Inflammatory macrophage (primary cell): ENCODE measurements at regions not wholly inside any gene's neighbourhood (a gene's known extent, or its start where the extent isn't known, plus 50 kb on each side); places are given as distances from the start of the nearest gene placed in this dataset.

Experiments
- DNase-seq, 2 donors: peaks; one replicate each; pipeline ENCODE4 v3.0.0-alpha.2; 2020 to 2022

DNA sequence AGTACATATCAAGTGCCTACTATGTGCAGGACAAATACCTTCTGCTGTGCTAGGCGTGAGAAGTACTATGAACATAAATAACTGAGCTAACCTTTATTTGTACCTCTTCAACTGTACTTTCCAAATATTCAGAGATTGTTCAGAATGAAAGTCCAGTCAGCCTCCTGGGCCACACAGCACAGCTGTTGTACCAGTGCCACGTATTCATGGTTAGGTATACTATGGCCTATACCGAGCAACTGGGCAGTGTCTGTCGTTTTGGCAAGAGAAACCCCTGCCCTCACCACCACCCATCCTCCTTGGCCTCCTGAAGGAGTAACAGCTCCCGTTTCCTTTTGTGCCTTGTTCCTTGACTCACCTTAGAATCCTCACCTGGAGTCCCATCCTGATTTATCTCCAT lies 53.0 kb downstream of the RASSF10 start:
- no peak for DNase-seq

DNA sequence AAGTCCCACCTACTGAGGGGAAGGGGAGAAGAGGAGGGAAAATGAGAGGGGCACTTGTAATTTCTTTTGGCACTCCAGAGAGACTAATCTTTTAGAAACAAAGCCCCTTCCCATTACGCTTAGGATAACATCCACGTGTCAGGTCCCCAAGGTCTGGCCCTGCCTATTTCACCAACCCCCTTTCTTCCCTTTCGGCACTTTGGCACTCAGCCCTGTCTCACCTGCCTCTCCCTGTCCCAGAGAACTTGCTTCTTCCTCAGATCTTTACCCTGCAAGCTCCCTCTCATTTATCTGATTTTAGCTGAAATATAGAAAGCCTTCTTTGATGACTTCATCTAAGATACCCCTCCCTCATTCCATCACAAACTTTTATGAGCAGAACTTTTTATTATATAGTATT lies 55.5 kb downstream of the RASSF10 start:
- no peak for DNase-seq

DNA sequence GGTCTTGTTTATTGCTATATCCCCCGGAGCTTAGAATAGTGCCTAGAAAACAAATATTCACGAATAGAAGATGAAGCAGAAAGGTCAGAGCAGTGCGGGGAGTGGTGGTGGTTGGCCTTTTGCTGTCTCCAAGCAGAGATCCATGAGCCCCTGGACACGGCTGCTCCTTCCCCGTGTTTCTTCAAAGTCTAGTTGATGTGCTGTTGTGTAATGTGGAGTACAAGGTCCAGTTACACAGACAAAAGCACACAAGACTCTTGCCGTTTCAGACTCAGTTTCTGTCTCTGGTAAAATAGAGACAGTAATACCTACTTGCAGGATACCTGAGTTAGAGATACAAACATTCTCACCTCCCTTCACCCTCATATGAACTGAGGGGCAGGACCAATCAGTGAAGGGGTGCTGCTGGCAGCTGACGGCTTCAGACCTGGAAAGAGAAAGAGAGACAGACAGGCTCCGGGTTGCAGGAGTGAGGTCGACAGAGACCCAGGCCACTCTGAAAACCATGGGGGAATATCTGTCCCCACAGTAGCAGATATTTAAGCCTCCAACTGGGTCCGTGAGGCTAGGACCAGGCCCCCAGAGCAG lies 56.2 kb downstream of the RASSF10 start:
- no peak for DNase-seq

DNA sequence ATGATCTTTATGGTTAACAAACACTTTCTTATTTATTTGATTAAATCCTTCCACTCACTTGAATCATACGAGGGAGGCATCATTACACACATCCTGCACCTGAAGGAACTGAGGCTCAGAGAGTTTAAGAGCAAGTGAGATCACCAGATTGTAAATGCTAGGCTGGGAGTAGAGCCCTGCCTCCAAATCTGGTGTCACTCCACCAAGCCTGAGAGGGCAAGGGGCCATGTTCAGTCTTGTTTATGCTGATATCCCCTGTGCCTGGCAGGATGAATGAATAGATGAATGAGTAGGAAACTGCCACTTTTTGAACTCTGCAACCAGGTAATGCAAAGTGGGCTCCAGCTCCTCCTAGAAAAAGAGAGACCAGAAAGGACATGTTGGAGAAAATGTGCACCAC lies 59.1 kb downstream of the RASSF10 start:
- DNase-seq: no peak

DNA sequence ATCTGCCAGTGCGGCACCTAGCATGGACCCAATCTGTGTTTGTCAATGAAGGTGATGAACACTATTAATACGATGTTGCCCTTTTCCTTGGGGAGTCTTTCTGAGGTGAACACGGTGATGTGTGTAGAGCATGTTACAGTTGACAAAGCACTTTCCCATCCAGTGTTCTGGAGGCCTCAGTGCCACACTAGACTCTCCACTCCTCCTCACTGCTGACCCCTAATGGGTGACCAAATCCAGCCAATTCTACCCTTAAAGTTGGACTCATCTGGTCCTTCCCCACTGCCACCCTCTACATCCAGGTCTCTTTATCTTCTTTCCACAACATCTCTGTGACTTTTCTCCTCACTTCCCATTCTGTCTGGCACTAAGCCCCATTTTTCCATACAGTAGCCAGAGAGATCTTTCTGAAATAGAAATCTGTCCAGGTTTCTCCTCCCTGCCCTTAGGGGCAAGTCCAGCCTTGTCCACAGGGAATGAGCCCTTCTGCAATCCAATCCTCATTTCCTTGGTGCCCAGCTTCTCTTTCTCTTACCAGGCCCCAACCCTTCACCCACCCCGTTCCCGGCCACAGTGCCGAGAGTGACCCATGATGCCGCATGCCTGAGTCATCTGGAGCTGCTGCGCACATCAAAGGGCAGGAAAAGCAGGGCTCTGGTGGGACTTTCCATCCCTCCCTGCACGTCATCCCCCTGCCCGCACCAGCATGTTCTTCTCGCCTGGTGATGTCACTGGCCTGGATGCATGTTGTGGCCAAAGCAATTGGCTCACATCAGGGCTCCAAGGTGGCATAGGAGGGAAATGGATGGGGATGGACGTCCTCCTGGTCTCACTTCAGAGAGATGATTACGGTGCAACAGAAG lies 64.2 kb downstream of the RASSF10 start:
- DNase-seq: no peak

DNA sequence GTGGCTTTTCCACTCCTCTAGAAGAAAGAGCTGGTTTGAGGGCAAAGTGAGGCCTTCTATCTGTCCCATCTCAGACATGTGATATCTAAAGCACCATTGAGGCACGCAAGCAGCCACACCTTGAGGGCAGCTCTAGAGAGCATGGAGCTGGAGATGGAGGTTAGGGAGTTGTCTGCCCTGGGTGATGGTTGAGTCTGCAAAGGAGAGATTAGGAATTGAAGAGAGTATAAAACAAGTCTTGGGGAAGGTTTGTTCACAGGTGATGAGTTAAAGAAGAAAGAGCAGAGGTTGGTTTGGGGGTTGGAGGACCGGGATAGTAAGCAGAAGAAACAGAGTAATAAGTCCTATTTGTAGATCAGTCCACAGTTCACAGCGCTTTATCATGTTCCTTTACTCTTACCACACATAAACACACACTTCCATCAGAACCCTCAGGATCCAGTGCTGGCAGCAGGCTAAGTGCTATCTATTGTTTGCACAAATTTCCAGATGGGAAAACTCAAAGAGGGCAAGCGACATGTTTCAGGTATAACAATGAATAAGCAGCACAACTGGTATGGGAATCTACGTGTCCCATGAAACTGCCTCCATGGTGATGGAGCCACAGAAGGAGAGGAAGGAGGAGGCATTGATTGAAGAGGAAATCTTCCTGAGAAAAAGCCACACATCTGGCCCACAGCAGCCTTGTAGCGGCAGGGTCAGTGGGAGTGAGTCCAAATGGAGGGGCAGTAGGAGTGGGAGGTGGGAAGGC lies 65.8 kb downstream of the RASSF10 start:
- no peak for DNase-seq

DNA sequence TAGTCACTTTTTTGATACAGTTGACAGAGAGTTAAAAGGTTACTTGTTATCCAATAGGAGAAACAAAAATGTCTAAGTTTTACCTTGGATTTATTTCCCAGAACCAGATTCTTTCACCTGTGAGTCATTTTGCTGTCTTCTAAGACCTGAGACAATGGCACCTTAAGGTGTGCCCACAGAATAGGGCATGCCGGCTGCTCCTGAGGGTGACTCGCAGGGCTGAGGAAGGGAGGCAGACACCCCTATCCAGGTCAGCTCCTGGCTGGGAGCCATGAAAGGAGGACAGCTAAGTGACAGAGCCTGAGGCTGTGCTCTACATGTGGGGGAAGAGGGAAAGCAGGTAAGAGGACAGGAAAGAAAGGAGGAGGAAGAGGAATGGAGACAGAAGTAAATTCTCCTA lies 67.8 kb downstream of the RASSF10 start:
- no peak for DNase-seq

DNA sequence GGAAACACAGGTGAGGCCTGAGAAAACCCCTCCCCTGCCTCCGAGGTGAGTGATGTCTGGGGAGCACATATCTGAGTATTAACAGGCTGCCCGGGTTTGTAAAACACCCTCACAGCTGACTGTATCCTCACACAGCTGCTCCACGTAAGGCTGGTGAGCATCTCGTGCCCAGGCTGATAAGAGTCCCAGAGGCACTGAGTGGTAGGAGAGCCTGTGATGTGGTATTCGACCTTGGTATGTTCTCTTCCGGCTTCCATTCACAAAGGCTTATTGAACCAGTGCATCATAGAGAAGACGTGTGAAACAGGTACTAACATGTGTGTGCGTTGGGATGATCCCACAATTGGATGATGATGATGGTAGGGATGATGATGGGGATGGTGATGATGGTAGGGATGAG lies 71.7 kb downstream of the RASSF10 start:
- no peak for DNase-seq

DNA sequence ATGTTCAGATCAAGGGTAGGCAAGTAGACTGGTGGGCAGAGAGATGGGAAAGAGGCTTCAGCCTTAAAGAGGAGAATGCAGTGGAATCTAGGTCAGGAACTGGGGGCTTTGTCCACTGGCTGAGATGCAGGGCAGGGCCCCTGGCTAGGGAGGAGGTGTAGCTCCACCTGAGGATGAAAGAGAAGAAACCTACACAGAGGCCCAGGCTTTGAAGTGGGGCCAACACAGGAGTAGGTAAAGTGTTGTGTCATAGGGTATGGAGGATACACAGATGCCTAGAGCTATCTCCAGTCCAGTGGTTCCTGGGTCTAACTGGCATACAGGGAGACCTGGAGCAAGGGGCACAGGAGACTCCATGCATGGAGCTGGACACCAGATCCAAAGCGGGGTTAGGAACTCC lies 73.5 kb downstream of the RASSF10 start:
- no peak for DNase-seq

DNA sequence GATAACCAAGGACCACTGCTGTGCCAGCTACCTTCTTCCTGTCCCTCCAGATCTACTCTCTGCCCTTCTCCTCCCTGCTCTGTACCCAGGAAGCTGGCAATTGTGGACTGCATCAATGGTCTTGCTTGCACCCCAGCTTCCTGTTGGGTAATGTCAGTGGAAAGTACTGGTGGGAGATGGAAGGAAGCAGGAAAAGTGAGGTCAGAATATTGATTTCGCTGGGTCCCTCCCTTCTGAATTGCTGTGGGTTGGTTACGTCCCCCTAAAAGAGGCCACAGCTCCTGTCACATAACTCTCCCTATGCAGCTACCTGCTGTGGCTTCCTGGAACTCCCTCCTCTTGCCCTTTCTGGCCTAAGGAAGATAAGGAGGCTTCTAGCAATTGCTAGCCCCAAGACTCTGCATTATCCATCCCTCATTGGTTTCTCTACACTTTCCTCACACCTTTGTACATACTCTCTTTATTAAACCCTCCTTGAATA lies 81.2 kb downstream of the RASSF10 start:
- no peak for DNase-seq

DNA sequence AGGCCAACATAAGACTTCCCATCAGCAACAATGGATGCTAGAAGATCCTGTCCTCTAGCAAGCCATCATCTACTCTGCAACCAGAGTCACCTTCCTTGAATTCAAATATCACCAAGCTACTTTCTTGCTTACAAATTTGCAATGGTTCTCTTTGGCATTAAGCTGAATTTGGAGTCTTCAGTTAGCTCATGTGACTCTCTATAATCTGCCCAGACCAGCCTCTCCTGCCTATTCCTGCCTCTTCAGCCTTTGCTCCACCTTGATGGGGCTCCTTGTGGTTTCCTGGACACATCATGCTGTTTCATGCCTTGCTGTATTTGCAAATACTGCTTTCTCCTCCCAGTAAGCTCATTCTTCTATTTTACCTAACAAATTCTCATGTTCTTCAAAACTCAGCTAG lies 82.3 kb downstream of the RASSF10 start:
- DNase-seq: no peak

DNA sequence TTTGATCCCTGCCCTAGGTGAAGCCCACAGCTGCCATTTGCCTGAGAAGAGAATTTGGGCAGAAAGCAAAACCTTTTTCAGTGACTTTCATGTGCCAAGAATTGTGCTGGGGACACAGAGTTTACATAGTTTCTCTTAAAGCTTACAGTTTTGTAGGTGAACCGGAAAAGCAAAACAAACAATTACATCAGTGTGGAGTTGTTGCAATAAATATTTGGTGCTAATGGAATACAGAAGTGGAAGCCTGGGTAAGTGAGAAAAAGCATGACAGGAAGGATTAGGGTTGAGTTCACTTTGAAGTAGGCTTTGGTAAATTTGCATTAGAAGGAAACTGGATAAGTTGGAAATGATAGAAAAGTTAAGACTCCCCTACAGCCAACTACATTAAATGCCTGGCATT lies 82.7 kb downstream of the RASSF10 start:
- DNase-seq: no peak

DNA sequence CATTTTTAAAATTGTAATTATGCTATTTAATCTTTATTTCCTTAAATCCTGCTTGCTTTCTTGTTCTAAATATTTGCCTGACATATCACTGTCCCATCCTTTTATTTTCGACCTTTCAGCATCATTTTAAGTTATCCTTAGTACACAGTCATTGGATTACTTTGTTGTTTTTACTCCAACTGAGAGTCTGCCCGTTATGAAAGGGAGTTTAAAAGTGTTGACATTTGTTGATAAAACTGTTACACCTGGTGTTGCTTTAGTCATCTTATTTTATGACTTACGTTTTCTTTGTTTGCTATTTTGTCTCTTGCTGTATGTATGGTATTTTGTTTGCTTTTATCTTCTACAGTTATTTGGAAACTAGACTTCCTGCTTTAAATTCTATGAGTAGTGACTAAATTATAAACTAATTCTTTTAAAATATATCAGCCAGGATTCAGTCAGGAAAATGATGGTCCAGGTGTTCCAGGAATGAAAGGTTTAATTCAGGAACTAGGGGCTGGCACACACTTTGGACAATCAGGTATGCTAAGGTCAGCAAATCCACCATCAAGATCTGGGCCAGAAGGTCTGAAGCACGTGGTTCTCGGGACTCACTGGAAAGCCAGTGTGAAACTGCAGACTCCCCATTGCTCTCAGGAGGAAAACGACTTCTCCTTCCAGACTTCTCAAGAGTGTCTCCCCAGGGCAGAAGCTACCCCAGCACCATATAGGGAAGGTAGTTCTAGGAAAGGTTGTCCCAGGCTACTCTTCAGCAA lies 86.0 kb downstream of the RASSF10 start:
- DNase-seq: no peak

DNA sequence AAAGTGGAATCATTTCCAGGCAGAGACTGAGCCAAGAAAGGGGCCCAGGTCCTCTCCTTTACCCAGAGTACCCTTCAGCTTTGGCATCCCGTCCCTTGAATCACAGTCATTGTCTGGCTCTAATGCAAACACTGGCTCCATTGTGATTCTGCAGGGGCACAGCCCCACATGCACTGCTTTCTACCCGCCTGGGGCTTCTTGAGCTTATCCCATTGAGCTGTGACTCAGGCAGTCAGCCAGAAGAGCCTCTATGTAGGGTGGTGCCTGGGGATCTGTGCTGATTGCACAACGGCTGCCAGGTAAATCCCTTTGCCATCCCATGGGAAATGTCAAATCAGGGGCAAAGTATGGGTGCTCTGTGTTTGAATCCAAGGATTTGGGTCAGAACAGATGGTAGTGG lies 88.9 kb downstream of the RASSF10 start:
- DNase-seq: no peak

DNA sequence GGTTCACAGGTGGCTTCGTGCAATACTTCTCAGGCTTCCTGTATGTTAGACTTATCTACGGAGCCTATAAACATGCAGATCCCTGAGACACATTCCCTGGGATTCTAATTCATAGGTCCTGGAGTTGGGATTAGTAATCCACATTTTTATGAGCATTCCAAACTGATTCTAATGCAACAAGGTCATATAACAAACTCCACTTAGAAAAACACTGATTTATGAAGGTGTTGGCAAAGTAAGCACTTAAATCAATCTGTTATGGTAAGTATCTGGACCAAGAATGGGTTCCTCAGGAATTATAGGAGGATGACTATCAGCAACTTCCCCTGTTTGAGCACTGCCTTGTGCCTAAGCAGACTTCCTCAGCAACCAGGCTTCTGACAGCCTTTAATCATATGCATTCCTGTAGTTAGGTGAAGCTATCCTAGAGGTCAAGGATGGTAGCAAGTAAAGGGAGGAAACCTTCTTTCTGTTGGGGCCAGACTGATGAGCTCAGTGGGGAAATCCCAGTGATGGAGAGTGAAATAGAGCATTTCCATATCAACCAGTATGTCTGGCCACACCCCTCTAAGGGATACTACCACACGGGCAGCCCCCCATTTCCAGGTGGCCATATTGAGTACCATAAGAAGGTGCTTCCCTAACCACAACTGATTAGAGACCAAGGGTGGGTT lies 89.6 kb downstream of the RASSF10 start:
- no peak for DNase-seq

DNA sequence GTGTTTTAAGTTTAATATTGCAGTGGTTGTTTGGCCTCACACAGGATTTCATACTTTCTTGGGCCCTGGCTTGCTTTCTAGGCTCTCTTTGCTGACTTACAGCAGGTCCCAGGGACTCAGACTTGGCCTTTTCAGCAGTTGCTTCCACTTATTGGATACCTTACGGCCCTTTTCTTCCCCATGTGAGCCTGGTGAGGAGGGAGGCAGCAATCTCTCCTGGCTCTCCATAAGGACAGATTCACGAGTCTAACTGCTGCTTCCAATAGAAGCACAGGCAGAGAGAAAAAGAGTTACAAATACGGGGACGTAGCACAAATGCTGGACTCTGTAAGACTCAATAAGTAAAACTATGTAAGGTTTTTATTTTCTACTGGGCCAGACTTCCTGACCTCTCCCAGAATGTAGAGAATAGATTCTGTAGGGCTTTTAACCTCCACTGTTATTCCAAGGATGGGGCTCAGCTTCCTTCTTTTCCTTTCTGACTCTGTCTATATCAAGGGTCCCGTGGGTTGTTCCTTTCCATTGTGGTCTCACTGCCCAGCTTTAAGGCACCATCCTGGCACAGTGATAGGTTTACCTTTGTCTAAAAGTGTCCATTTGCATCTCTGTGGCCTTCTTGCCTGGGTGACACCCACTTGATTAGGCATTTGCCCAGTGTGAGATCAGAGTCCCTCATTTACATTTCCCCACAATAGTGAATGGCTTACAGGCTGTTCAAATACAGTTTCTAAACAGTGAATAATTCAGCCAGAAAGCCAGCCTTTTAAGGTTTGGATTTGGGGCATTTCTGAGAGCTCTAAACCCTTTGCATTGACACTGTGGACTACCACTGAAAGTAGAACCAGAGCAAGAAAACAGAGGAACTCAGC lies 92.8 kb downstream of the RASSF10 start:
- DNase-seq: no peak

DNA sequence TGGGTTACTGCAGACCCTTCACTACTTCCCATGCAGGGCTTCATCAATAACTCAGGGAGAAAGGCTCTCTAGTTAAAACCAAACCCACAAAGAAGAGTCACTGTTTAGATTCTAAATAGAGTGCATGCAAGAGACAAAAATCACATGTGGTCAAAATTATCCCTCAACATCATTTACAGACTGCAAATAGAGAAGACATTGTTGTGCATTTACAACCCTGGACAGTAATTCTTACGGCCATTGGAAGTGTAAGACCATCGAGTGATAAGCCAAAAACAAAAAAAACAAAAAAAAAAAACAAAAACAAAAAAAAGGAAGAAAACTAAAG lies 93.4 kb downstream of the RASSF10 start:
- no peak for DNase-seq

DNA sequence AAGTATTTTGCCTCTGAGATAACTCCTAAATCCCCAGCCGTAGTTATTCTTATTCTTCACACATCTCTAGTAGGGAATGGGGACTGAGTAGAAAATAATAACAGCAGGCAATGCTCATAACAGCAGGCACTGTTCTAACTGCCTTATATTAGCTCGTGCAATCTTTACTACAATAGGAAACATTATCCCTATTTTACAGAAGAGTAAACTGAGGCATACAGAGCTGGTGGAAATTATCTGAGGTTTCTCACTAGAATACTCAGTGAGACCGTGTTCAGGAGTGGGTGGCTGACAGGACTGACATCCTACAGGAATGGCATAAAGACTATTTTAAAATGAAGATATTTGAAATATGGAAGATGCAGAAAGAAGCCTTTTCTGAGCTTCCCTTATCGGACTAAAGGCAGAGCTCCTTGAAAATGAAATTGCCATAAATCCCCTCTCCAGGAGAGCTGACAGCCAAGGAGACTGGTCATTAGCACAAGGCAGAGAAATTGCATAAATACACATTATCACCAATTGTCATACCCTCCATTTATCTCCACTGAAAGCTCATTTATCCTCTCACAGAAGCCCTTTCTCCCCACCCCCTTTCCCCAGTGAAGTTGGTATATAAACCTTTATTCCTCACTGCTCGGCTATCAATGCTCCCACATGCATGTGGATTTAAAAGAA lies 93.9 kb downstream of the RASSF10 start:
- DNase-seq: no peak

DNA sequence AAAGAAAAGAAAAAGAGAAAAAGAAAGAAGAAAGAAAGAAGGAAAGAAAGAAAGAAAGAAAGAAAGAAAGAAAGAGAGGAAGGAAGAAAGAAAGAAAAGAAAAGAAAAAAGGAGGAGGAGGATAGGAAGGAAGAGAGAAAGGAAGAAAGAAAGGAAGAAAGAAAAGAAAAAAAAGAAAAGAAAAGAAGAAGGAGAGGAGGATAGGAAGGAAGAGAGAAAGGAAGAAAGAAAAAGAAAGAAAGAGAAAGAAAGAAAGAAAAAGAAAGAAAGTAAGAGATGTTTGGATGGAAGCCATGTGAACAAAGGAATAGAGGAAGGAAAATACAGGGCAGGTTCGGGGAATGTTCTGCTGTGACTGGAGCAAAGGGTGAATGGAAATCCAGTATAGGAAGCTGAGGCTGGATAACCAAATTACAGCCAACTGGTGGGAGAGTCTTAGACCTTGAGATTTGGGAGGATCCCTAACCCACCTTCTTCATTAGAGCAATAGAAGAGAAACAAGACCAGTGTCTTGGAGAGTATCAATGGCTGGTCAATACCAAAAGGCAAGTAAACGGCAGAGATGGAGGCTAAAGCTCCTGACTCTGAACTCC lies 94.9 kb downstream of the RASSF10 start:
- no peak for DNase-seq

DNA sequence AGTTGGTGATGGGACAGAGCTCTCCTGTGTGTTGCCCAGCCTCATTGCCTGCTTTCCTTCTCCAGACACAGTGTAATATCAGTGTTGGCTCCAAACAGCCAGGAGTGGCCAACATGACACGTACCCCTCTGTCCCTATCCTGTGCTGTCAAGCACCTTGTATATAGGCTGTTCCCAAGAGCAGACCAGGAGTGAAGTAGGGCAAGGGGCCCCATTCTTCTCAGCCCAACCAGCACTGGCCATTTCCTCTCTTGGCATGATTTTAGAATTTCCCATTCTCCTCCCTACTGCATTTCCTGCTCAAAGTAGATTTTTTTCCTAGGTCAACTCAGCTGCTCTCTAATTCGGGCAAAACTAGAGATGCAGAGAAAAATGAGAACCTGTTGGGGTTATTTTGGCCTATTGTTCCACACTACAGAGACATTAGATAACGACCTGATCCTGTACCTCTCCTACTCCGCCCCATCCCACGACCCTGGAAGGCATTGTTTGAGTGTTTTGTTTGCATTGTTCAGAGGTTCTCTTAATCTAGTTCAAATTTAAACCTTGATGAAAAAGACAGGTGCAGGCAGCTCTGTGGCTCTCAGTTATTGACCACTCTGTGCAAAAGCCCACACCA lies 95.6 kb downstream of the RASSF10 start:
- no peak for DNase-seq
